WTC11 (cell line): ENCODE measurements at regions not wholly inside any gene's neighbourhood (a gene's known extent, or its start where the extent isn't known, plus 50 kb on each side); places are given as distances from the start of the nearest gene placed in this dataset.

ENCODE experiments used
- ATAC-seq: fragments of 200-7000 bp; cut with Tn5 transposase; 2 replicates; pipeline ENCODE4 v1.10.0; 2021; ENCODE audit warnings: mild to moderate bottlenecking, moderate library complexity
- CTCF ChIA-PET: fragments of 300-600 bp; sonication (Branson Sonifier 250); formaldehyde crosslinking; loops from one replicate; lab custom pipeline; 2021; ENCODE audit warnings: antibody characterized with exemption; lab: Charles Lee
- POLR2A ChIA-PET: fragments of 350-600 bp; sonication (Branson Sonifier 250); formaldehyde crosslinking; loops from one replicate; lab custom pipeline; 2021; ENCODE audit warnings: antibody characterized with exemption; lab: Charles Lee
- DNase-seq: peaks from one replicate; pipeline ENCODE4 v3.0.0; 2021; ENCODE audit warnings: low spot score
- H3K27ac Mint-ChIP-seq: 2 replicates; pipeline ENCODE4 v1.8.0; 2021; ENCODE audit warnings: mixed read lengths
- H3K27me3 Mint-ChIP-seq: 2 replicates; pipeline ENCODE4 v1.8.0; 2021; ENCODE audit warnings: low read depth, mild to moderate bottlenecking, moderate library complexity, mixed read lengths
- H3K36me3 Mint-ChIP-seq: 2 replicates; pipeline ENCODE4 v1.8.0; 2021; ENCODE audit warnings: mixed read lengths
- H3K4me1 Mint-ChIP-seq: 2 replicates; pipeline ENCODE4 v1.8.0; 2022; ENCODE audit warnings: mixed read lengths
- H3K4me3 Mint-ChIP-seq: 2 replicates; pipeline ENCODE4 v1.8.0; 2021; ENCODE audit warnings: mild to moderate bottlenecking, moderate library complexity, mixed read lengths
- H3K9me3 Mint-ChIP-seq: 2 replicates; pipeline ENCODE4 v1.8.0; 2021; ENCODE audit warnings: mixed read lengths
- ATF3 ChIP-seq: sonication (generic); formaldehyde crosslinking; conservative IDR thresholded peaks from 2 replicates; pipeline ENCODE4 v1.8.1; 2022; ENCODE audit warnings: mild to moderate bottlenecking, missing genetic modification reagents
- E2F4 ChIP-seq: sonication (generic); formaldehyde crosslinking; IDR thresholded peaks from 2 replicates; pipeline ENCODE4 v1.8.1; 2022; ENCODE audit warnings: low read depth, mild to moderate bottlenecking, moderate library complexity, missing genetic modification reagents, borderline replicate concordance
- ELF4 ChIP-seq: sonication (generic); formaldehyde crosslinking; IDR thresholded peaks from 2 replicates; pipeline ENCODE4 v1.8.1; 2022; ENCODE audit warnings: low read depth, mild to moderate bottlenecking, moderate library complexity, missing genetic modification reagents
- GABPB1 ChIP-seq: sonication (generic); formaldehyde crosslinking; IDR thresholded peaks from 2 replicates; pipeline ENCODE4 v1.8.1; 2023; ENCODE audit warnings: mild to moderate bottlenecking, missing genetic modification reagents
- HMGA2 ChIP-seq: fragments of 250-450 bp; sonication (Bioruptor Pico); IDR thresholded peaks from 2 replicates; pipeline ENCODE4 v1.4.0; 2021; ENCODE audit warnings: mild to moderate bottlenecking, moderate library complexity
- HMGXB4 ChIP-seq: sonication (generic); formaldehyde crosslinking; IDR thresholded peaks from 2 replicates; pipeline ENCODE4 v1.8.1; 2023; ENCODE audit warnings: mild to moderate bottlenecking, moderate library complexity, missing genetic modification reagents
- IRF1 ChIP-seq: sonication (generic); formaldehyde crosslinking; IDR thresholded peaks from 2 replicates; pipeline ENCODE4 v1.8.0; 2023; ENCODE audit warnings: missing genetic modification reagents
- IRF2 ChIP-seq: sonication (generic); formaldehyde crosslinking; IDR thresholded peaks from 2 replicates; pipeline ENCODE4 v1.8.0; 2022; ENCODE audit warnings: low read depth, missing genetic modification reagents, borderline replicate concordance
- JAZF1 ChIP-seq: fragments of 250-450 bp; sonication (Bioruptor Pico); IDR thresholded peaks from 2 replicates; pipeline ENCODE4 v1.9.0; 2021; ENCODE audit warnings: moderate library complexity, mild to moderate bottlenecking, inconsistent platforms
- NFATC4 ChIP-seq: fragments of 250-450 bp; sonication (Bioruptor Pico); IDR thresholded peaks from 2 replicates; pipeline ENCODE4 v1.9.0; 2021; ENCODE audit warnings: mild to moderate bottlenecking
- PRDM15 ChIP-seq: sonication (generic); formaldehyde crosslinking; IDR thresholded peaks from 2 replicates; pipeline ENCODE4 v1.8.0; 2022; ENCODE audit warnings: missing genetic modification reagents
- SP1 ChIP-seq: sonication (generic); formaldehyde crosslinking; conservative IDR thresholded peaks from 2 replicates; pipeline ENCODE4 v1.8.1; 2022; ENCODE audit warnings: missing genetic modification reagents
- STAT6 ChIP-seq: sonication (generic); formaldehyde crosslinking; conservative IDR thresholded peaks from 2 replicates; pipeline ENCODE4 v1.8.1; 2023; ENCODE audit warnings: mild to moderate bottlenecking, low read depth, missing genetic modification reagents, moderate library complexity
- TEAD4 ChIP-seq: sonication (generic); formaldehyde crosslinking; IDR thresholded peaks from 2 replicates; pipeline ENCODE4 v1.8.0; 2022; ENCODE audit warnings: mild to moderate bottlenecking, missing genetic modification reagents
- ZMAT4 ChIP-seq: fragments of 250-450 bp; sonication (Bioruptor Pico); IDR thresholded peaks from 2 replicates; pipeline ENCODE4 v1.9.0; 2021; ENCODE audit warnings: mild to moderate bottlenecking
- ZNF219 ChIP-seq: sonication (generic); formaldehyde crosslinking; IDR thresholded peaks from 2 replicates; pipeline ENCODE4 v1.8.0; 2023; ENCODE audit warnings: missing genetic modification reagents, mild to moderate bottlenecking, borderline replicate concordance
- ZNF317 ChIP-seq: sonication (generic); formaldehyde crosslinking; IDR thresholded peaks from 2 replicates; pipeline ENCODE4 v1.8.1; 2023; ENCODE audit warnings: low read depth, mild to moderate bottlenecking, moderate library complexity, missing genetic modification reagents, borderline replicate concordance
- ZNF512 ChIP-seq: sonication (generic); formaldehyde crosslinking; IDR thresholded peaks from 2 replicates; pipeline ENCODE4 v1.8.1; 2022; ENCODE audit warnings: missing genetic modification reagents, borderline replicate concordance

- TF ChIP-seq JAZF1 (CRISPR knock-in tag), result no peak
- TF ChIP-seq IRF1, result no peak
- TF ChIP-seq TEAD4 (CRISPR knock-in tag), result no peak
- TF ChIP-seq ELF4 (CRISPR knock-in tag), result no peak
- no peak for TF ChIP-seq ZNF219 (CRISPR knock-in tag)
- no peak for TF ChIP-seq SP1 (CRISPR knock-in tag)
- TF ChIP-seq ZMAT4, result no peak
- TF ChIP-seq HMGXB4 (CRISPR knock-in tag), result no peak
- no peak for TF ChIP-seq NFATC4
- no peak for TF ChIP-seq ATF3
- TF ChIP-seq PRDM15 (CRISPR knock-in tag), result no peak
- ATAC-seq (no peak), DNase-seq (no peak)
- Mint-ChIP-seq H3K4me1 (0 out of 2 replicates have a peak, but pooled peaks cover 3% of the 10 kb centered on the region), H3K9me3 (peaks cover 4% of the 10 kb centered on the region; the same call in 1 of the 2 replicates), H3K4me3 (no peak overlapping the region), H3K27me3 (no peaks in the 10 kb centered on the region), H3K27ac (no peak overlapping the region), H3K36me3 (no peaks in the 10 kb centered on the region)
- ChIA-PET POLR2A (no interaction called here), CTCF (interaction anchor here (0.8 to 1.5 kb wide), 2 partner anchors 51 to 95 kb away, joined by 3 to 4 read pairs; no protein-coding TSS in a partner anchor)
These were observed 88.3 kb upstream of the COL8A1 start for GRCh38 chr3:99549957-99550603.

- no peak for TF ChIP-seq STAT6 (CRISPR knock-in tag)
- TF ChIP-seq E2F4 (CRISPR knock-in tag), result no peak
- no peak for TF ChIP-seq ZNF512 (CRISPR knock-in tag)
- no peak for TF ChIP-seq ZNF219 (CRISPR knock-in tag)
- no peak for TF ChIP-seq ZNF317 (CRISPR knock-in tag)
- no peak for TF ChIP-seq HMGA2 (CRISPR knock-in tag)
- no peak for TF ChIP-seq ZMAT4
- no peak for TF ChIP-seq GABPB1 (CRISPR knock-in tag)
- no peak for TF ChIP-seq IRF2 (CRISPR knock-in tag)
- Mint-ChIP-seq H3K36me3 (no peaks in the 10 kb centered on the region), H3K4me1 (0 out of 2 replicates have a peak, but pooled peaks cover 2% of the 10 kb centered on the region), H3K4me3 (no peak overlapping the region), H3K27ac (no peak overlapping the region), H3K27me3 (no peaks in the 10 kb centered on the region), H3K9me3 (peaks cover 2% of the 10 kb centered on the region; the same call in 1 of the 2 replicates)
- no peak for DNase-seq
- ChIA-PET CTCF (interaction anchor here (0.8 to 1.5 kb wide), 2 partner anchors 50 to 96 kb away, joined by 3 to 4 read pairs; no protein-coding TSS in a partner anchor), POLR2A (no interaction called here)
- no peak for ATAC-seq
These were observed 89.2 kb upstream of the COL8A1 start for GRCh38 chr3:99549220-99549619.
